ENCODE measurements at regions not wholly inside any gene's neighbourhood (a gene's known extent, or its start where the extent isn't known, plus 50 kb on each side); places are given as distances from the start of the nearest gene placed in this dataset.
"Not testable (repeated sequence)": the region's sequence is repeated elsewhere in the genome, so short reads cannot be mapped to it uniquely, and the experiment has no call there.

- DNase-seq (ENCODE audit: low read depth in 2 of 2): no peak
Observed at GRCh38 chr3:105093371-105094252, 273.1 kb upstream of the ALCAM start.

- no peak for DNase-seq (ENCODE audit: low read depth in 2 of 2)
Observed at GRCh38 chr3:105094588-105094987, 272.1 kb upstream of the ALCAM start.

GRCh38 chr3:105096071-105096470 lies 270.6 kb upstream of the ALCAM start:
- no peak for DNase-seq (ENCODE audit: low read depth in 2 of 2)

GRCh38 chr3:105101603-105102002 lies 265.1 kb upstream of the ALCAM start:
- DNase-seq (ENCODE audit: low read depth in 2 of 2): no peak

- DNase-seq (ENCODE audit: low read depth in 2 of 2): no peak
Observed at GRCh38 chr3:105103139-105103538, 263.6 kb upstream of the ALCAM start.

- no peak for DNase-seq (ENCODE audit: low read depth in 2 of 2)
Observed at GRCh38 chr3:105108823-105109222, 257.9 kb upstream of the ALCAM start.

GRCh38 chr3:105118905-105119304 lies 247.8 kb upstream of the ALCAM start:
- DNase-seq (ENCODE audit: low read depth in 2 of 2): no peak

GRCh38 chr3:105119801-105120340 lies 246.8 kb upstream of the ALCAM start:
- DNase-seq (ENCODE audit: low read depth in 2 of 2): no peak

- DNase-seq (ENCODE audit: low read depth in 2 of 2): no peak
Observed at GRCh38 chr3:105130911-105131310, 235.8 kb upstream of the ALCAM start.

GRCh38 chr3:105137911-105138310 lies 228.8 kb upstream of the ALCAM start:
- no peak for DNase-seq (ENCODE audit: low read depth in 2 of 2)

- no peak for DNase-seq (ENCODE audit: low read depth in 2 of 2)
Observed at GRCh38 chr3:105139881-105140560, 226.7 kb upstream of the ALCAM start.

GRCh38 chr3:105140899-105141367 lies 225.8 kb upstream of the ALCAM start:
- DNase-seq (ENCODE audit: low read depth in 2 of 2): no peak

GRCh38 chr3:105144837-105145236 lies 221.9 kb upstream of the ALCAM start:
- DNase-seq (ENCODE audit: low read depth in 2 of 2): no peak

- DNase-seq (ENCODE audit: low read depth in 2 of 2): no peak
Observed at GRCh38 chr3:105145511-105145910, 221.2 kb upstream of the ALCAM start.

GRCh38 chr3:105149197-105149596 lies 217.5 kb upstream of the ALCAM start:
- not testable (repeated sequence) for DNase-seq (ENCODE audit: low read depth in 2 of 2)

- no peak for DNase-seq (ENCODE audit: low read depth in 2 of 2)
Observed at GRCh38 chr3:105152987-105153386, 213.7 kb upstream of the ALCAM start.

GRCh38 chr3:105154692-105155091 lies 212.0 kb upstream of the ALCAM start:
- no peak for DNase-seq (ENCODE audit: low read depth in 2 of 2)

GRCh38 chr3:105157067-105157765 lies 209.5 kb upstream of the ALCAM start:
- DNase-seq (ENCODE audit: low read depth in 2 of 2): no peak

- no peak for DNase-seq (ENCODE audit: low read depth in 2 of 2)
Observed at GRCh38 chr3:105157766-105158085, 209.0 kb upstream of the ALCAM start.

GRCh38 chr3:105158286-105158685 lies 208.4 kb upstream of the ALCAM start:
- DNase-seq (ENCODE audit: low read depth in 2 of 2): no peak

- DNase-seq (ENCODE audit: low read depth in 2 of 2): no peak
Observed at GRCh38 chr3:105162448-105162847, 204.3 kb upstream of the ALCAM start.

- no peak for DNase-seq (ENCODE audit: low read depth in 2 of 2)
Observed at GRCh38 chr3:105166893-105167292, 199.8 kb upstream of the ALCAM start.

All from stimulated activated CD8-positive, alpha-beta memory T cell treated with anti-CD3 and anti-CD28 coated beads, Interleukin-2, amount 100 ng/mL, for 48 hours (primary cell).